ENCODE measurements at regions not wholly inside any gene's neighbourhood (a gene's known extent, or its start where the extent isn't known, plus 50 kb on each side); places are given as distances from the start of the nearest gene placed in this dataset.

DNA sequence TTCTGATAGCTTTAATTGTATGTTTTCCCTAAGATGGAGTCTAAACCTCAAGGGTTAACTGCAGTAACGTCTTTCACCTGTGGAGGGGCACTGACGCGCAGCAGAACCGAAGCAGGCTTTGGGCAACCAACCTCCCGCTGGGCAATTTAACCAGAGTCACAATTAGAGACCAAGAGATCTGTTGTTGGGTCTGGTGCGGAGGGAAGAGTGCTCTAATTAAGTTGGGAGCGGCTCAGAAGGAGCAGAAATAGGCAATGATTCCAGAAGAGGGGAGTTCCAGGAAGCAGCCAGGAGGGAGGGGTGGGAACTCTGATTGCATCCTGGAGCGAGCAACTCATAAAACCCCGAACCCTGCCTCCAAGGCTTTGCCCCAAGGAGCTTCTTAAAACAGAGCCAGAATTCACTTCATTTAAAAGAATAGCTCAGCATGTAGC, 245.8 kb downstream of the PAX3 start:
- TF ChIP-seq CTCF (IDR thresholded peaks at IDR 0.05) (no peak), POLR2A (IDR thresholded peaks at IDR 0.05) (no peak), EP300 (IDR thresholded peaks at IDR 0.05) (no peak)

Data from tibial nerve (tissue), 4 donors.